ENCODE measurements at regions not wholly inside any gene's neighbourhood (a gene's known extent, or its start where the extent isn't known, plus 50 kb on each side); places are given as distances from the start of the nearest gene placed in this dataset.
A peak's percentile ranks its signal among the peaks of the same experiment; 100 is the strongest.

DNA sequence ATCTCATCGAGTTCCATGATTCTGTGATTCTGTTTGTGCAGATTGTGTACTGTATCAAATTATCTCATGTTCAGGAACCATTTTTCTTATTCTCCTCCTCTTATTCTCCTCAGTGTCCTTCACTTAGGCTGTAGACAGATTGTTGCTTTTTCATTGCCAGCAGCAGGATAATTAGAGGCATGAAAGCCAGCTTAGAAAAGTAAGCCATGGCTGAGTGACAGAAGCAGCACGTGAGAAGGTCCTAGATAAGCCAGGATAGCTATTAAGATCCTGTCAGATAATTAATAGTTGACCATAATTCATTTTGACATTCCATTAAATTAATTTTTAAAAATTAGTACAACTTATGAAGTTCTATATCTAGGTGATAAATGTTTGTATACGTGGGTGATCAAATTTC, 60.8 kb upstream of the PRKACB start:
- Histone ChIP-seq H3K4me1 (no peaks in the 10 kb centered on the region), H3K9me3 (no peaks in the 10 kb centered on the region), H3K4me3 (no peak overlapping the region), H3K27ac (no peak overlapping the region), H3K27me3 (no peaks in the 10 kb centered on the region), H3K36me3 (no peaks in the 10 kb centered on the region)
- no peak for DNase-seq (ENCODE audit: low spot score in 2 of 2)
- intact Hi-C loops (cut with DNase I; ENCODE audit: low total_unique reads): no loop called here
- TF ChIP-seq, protein P1, sequence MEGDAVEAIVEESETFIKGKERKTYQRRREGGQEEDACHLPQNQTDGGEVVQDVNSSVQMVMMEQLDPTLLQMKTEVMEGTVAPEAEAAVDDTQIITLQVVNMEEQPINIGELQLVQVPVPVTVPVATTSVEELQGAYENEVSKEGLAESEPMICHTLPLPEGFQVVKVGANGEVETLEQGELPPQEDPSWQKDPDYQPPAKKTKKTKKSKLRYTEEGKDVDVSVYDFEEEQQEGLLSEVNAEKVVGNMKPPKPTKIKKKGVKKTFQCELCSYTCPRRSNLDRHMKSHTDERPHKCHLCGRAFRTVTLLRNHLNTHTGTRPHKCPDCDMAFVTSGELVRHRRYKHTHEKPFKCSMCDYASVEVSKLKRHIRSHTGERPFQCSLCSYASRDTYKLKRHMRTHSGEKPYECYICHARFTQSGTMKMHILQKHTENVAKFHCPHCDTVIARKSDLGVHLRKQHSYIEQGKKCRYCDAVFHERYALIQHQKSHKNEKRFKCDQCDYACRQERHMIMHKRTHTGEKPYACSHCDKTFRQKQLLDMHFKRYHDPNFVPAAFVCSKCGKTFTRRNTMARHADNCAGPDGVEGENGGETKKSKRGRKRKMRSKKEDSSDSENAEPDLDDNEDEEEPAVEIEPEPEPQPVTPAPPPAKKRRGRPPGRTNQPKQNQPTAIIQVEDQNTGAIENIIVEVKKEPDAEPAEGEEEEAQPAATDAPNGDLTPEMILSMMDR (IDR thresholded peaks at IDR 0.05): no peak
- TF ChIP-seq POLR2A (IDR thresholded peaks at IDR 0.05): no peak
- TF ChIP-seq POLR2AphosphoS5 (IDR thresholded peaks at IDR 0.05): no peak

DNA sequence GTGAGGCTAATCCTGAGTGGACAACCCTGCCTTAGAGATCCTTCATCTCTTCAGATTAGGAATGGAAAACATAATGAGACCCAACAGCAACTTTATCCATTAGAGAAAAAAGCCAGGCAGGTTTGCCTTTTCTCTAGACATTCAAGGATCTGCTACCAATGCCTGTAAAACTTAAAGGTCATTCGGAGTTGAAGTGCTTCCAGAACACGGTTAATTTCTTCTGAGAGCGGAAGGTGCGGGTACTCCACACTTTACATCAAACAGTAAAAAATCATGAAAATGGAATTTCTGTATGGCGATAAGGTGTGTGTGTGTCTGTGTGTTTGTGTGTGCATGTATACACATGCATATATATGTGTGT, 65.2 kb upstream of the PRKACB start:
- intact Hi-C loops (cut with DNase I; ENCODE audit: low total_unique reads): no loop called here
- Histone ChIP-seq H3K4me3 (peak overlapping the region; percentile 79 to 85 (median 84)), H3K4me1 (no peaks in the 10 kb centered on the region), H3K27me3 (no peaks in the 10 kb centered on the region), H3K9me3 (no peaks in the 10 kb centered on the region), H3K27ac (peak overlapping the region; percentile 79 to 84), H3K36me3 (no peaks in the 10 kb centered on the region)
- TF ChIP-seq POLR2A (IDR thresholded peaks at IDR 0.05) (no peak), POLR2AphosphoS5 (IDR thresholded peaks at IDR 0.05) (no peak)
- TF ChIP-seq, protein P1 (IDR thresholded peaks at IDR 0.05): no peak
- DNase-seq (ENCODE audit: low spot score in 2 of 2): no peak

DNA sequence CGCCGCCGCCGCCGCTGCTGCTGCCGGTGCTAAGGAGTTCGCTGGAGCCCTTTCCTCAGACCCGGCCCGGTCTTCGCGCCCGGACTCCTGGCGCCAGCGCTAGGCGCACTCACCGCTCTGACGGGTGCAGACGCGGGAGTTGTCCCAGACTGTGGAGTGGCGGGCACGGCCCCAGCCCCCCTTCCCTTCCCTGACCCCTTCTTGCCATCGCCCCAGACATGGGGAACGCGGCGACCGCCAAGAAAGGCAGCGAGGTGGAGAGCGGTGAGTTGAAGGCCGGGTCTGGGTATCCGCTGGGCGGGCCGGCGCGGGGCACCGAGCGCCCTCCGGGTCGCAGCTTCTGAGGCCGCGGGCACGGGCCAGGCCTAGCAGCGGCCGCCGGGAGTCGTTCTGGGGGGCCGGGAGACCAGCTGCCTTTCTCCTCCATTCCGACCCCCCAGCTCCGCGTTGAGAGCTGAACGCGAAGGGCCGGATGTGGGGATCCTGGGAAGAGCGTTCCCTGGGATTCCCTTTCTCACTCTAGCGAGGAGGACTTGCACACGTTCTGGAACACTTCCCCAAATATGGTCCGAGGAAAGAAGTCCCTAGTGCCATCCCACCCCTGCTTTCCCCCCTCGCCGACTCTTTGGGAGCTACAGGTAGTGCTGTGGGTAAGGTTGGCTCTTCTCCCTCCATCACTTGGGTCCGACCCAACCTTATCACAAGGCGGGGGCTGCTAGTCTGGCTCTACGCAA, 65.8 kb upstream of the PRKACB start:
- H3K36me3 ChIP-seq: no peaks in the 10 kb centered on the region
- peak overlapping the region; percentile 79 to 85 (median 84) for H3K4me3 ChIP-seq
- H3K27me3 ChIP-seq: no peaks in the 10 kb centered on the region
- H3K27ac ChIP-seq: peak overlapping the region; percentile 79 to 84
- no peaks in the 10 kb centered on the region for H3K9me3 ChIP-seq
- intact Hi-C loops (cut with DNase I; ENCODE audit: low total_unique reads): no loop called here
- no peaks in the 10 kb centered on the region for H3K4me1 ChIP-seq
- TF ChIP-seq POLR2A (IDR thresholded peaks at IDR 0.05): no peak
- TF ChIP-seq, protein P1 (IDR thresholded peaks at IDR 0.05): no peak
- no peak for TF ChIP-seq POLR2AphosphoS5 (IDR thresholded peaks at IDR 0.05)
- DNase-seq (ENCODE audit: low spot score in 2 of 2): peak in 1 of 2 donors; percentile 58

DNA sequence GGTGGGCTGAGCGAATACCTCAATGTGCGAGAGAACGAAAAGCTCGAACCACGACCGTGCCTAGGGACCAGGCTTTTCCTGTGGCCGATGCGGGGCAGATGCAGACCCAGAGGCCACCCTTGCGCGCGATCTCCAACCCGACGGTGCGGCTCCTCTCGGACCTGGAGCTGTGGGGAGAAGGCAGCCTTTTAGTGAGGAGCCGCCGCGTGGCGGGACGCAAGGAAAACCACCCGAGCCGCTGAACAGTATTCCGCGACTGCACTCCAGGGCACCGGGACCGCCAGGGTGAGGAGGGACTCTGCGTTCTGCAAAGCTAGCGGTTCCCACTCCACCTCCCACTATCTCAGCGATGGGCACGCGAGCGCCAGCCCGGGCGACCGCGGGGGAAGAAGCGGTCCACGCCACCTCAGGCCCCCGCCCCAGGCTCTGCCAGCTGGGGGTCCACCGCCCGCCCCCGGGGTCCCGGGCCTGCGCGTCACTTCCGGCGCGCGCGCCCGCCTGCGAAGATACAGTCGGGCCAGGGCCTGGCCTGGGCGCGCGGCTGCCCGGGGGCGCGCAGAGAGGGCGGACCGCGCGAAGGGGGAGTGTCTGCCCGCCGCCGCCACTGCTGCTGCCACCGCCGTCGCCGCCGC, 66.5 kb upstream of the PRKACB start:
- Histone ChIP-seq H3K27ac (peak overlapping the region; percentile 79 to 84), H3K4me3 (peak overlapping the region; percentile 79 to 85 (median 84)), H3K4me1 (no peaks in the 10 kb centered on the region), H3K9me3 (no peaks in the 10 kb centered on the region), H3K36me3 (no peaks in the 10 kb centered on the region), H3K27me3 (no peaks in the 10 kb centered on the region)
- TF ChIP-seq, protein P1 (IDR thresholded peaks at IDR 0.05): no peak
- TF ChIP-seq POLR2AphosphoS5 (IDR thresholded peaks at IDR 0.05) (no peak), POLR2A (IDR thresholded peaks at IDR 0.05) (no peak)
- DNase-seq (ENCODE audit: low spot score in 2 of 2): peak; percentile 36 to 52
- intact Hi-C loops (cut with DNase I; ENCODE audit: low total_unique reads): no loop called here

DNA sequence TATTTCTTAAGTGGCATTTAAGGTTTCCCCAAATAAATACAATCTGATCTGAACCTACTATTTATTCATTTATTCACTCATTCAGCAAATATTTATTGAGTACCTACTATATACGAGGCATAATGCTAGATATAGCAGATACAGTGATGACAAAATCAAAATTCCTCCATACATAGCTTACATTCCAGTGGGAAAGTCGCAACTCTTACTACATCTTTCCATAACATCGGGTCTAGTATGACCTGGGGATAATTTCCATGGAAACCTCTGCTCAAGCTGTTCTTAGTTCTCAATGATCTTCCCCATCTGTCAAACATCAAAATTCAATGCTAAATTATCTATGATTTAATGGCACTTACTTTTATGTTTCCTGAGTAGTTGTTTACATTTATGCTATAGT, 70.8 kb upstream of the PRKACB start:
- Histone ChIP-seq H3K9me3 (no peaks in the 10 kb centered on the region), H3K4me3 (no peak overlapping the region), H3K27ac (no peak overlapping the region), H3K4me1 (no peaks in the 10 kb centered on the region), H3K36me3 (no peaks in the 10 kb centered on the region), H3K27me3 (no peaks in the 10 kb centered on the region)
- no peak for TF ChIP-seq POLR2A (IDR thresholded peaks at IDR 0.05)
- TF ChIP-seq, protein P1 (IDR thresholded peaks at IDR 0.05): no peak
- intact Hi-C loops (cut with DNase I; ENCODE audit: low total_unique reads): no loop called here
- no peak for DNase-seq (ENCODE audit: low spot score in 2 of 2)
